ENCODE measurements at regions not wholly inside any gene's neighbourhood (a gene's known extent, or its start where the extent isn't known, plus 50 kb on each side); places are given as distances from the start of the nearest gene placed in this dataset.

- TF ChIP-seq CTCF (IDR thresholded peaks at IDR 0.05; ENCODE audit: poor library complexity): no peak
- no peak for TF ChIP-seq EZH2 (IDR thresholded peaks at IDR 0.05; ENCODE audit: borderline replicate concordance)
Observed at GRCh38 chr1:193846876-193847604, 660.6 kb upstream of the B3GALT2 start.
